ENCODE measurements at regions not wholly inside any gene's neighbourhood (a gene's known extent, or its start where the extent isn't known, plus 50 kb on each side); places are given as distances from the start of the nearest gene placed in this dataset.

GRCh38 chr2:215618145-215618544 lies 182.3 kb upstream of the FN1 start:
- Histone ChIP-seq H3K79me1 (ENCODE audit: low read depth, low read length) (no peaks in the 10 kb centered on the region), H3K4me3 (ENCODE audit: extremely low read depth in 1 of 4, insufficient read depth in 2 of 4, low read depth in 3 of 4, low read length in 4 of 4) (no peak overlapping the region), H2BK15ac (ENCODE audit: low read length) (no peak overlapping the region), H2BK5ac (ENCODE audit: low read depth, low read length) (no peak overlapping the region), H2BK12ac (ENCODE audit: low read depth, low read length) (no peak overlapping the region), H3K9ac (replicated peaks in 1 of 4; ENCODE audit: extremely low read depth in 1 of 4, low read depth in 3 of 4, low read length in 3 of 4) (no peak overlapping the region), H3K27me3 (replicated peaks in 1 of 4; ENCODE audit: control insufficient read depth in 3 of 4, extremely low read depth in 1 of 4, insufficient read depth in 3 of 4, low read length in 3 of 4) (no peaks in the 10 kb centered on the region), H3K23ac (ENCODE audit: insufficient read length) (no peak overlapping the region), H3K18ac (ENCODE audit: extremely low read depth, low read length) (no peak overlapping the region), H2BK120ac (replicated peaks; ENCODE audit: low read depth, low read length) (no peak overlapping the region), H3K4me2 (ENCODE audit: insufficient read depth in 1 of 2, low read depth in 2 of 2, low read length in 2 of 2) (no peak overlapping the region), H3K23me2 (ENCODE audit: low read depth, low read length) (no peaks in the 10 kb centered on the region), H3K4ac (replicated peaks; ENCODE audit: insufficient read length, low read depth, low read length) (no peak overlapping the region), H4K20me1 (replicated peaks in 1 of 2; ENCODE audit: control insufficient read depth in 1 of 2, insufficient read depth in 2 of 2, low read length in 2 of 2) (no peaks in the 10 kb centered on the region), H3K79me2 (ENCODE audit: control insufficient read depth in 1 of 2, insufficient read depth in 2 of 2, low read length in 2 of 2) (no peaks in the 10 kb centered on the region), H2AFZ (ENCODE audit: low read length) (no peak overlapping the region), H4K91ac (replicated peaks; ENCODE audit: insufficient read length, low read length) (no peak overlapping the region), H3K9me3 (ENCODE audit: insufficient read depth in 2 of 2, low read depth in 1 of 2, low read length in 1 of 2) (peaks cover 7 to 14% of the 10 kb centered on the region in 2 experiments), H4K8ac (ENCODE audit: extremely low read depth, insufficient read depth, low read length) (no peak overlapping the region), H2AK5ac (ENCODE audit: low read depth, low read length) (no peak overlapping the region), H3K27ac (ENCODE audit: low read depth, low read length) (no peak overlapping the region), H3K56ac (replicated peaks; ENCODE audit: insufficient read length, low read depth, low read length) (no peak overlapping the region), H4K5ac (ENCODE audit: insufficient read length, low read depth, low read length) (no peak overlapping the region), H3K14ac (ENCODE audit: insufficient read length) (no peak overlapping the region), H3K36me3 (ENCODE audit: control insufficient read depth in 2 of 4, insufficient read depth in 4 of 4, low read length in 3 of 4) (no peaks in the 10 kb centered on the region), H2BK20ac (ENCODE audit: low read length) (no peak overlapping the region), H3K4me1 (replicated peaks in 1 of 4; ENCODE audit: control insufficient read depth in 3 of 4, insufficient read depth in 4 of 4, low read length in 3 of 4) (peaks cover 2 to 7% (median 2%) of the 10 kb centered on the region in 4 experiments; a peak in 6 of 7 replicates)
- WGBS, 2 experiments (ENCODE audit: extremely low coverage in 1 of 2, insufficient coverage in 1 of 2, insufficient read length in 1 of 2, insufficient replicate concordance in 2 of 2, low coverage in 1 of 2, low lambda C conversion rate in 2 of 2, missing lambda C conversion rate in 1 of 2), result 76% methylated on average over 1 of the region's 1 CpG; no CpG with 5 or more reads in 1 of the 2 experiments
- ChIA-PET POLR2A (ENCODE audit: partially characterized antibody) (no interaction called here), CTCF (ENCODE audit: partially characterized antibody) (no interaction called here)
- no peak for FAIRE-seq
- DNase-seq (ENCODE audit: low read depth in 1 of 2, low spot score in 2 of 2), result no peak
- TF ChIP-seq PHF8 (conservative IDR thresholded peaks at IDR 0.05; ENCODE audit: low read depth, low read length), result no peak
- TF ChIP-seq SP1 (IDR thresholded peaks at IDR 0.05; ENCODE audit: low read depth, low read length), result no peak
- TF ChIP-seq CTCF (IDR thresholded peaks at IDR 0.05; ENCODE audit: control extremely low read depth in 1 of 3, insufficient read depth in 1 of 3, low read depth in 1 of 3, low read length in 3 of 3), result no peak
- no peak for TF ChIP-seq NRF1 (IDR thresholded peaks at IDR 0.05; ENCODE audit: low read depth, low read length)
- TF ChIP-seq ATF3 (IDR thresholded peaks at IDR 0.05; ENCODE audit: insufficient read depth, low read depth, low read length), result no peak

All from H1 (cell line).